ENCODE measurements at regions not wholly inside any gene's neighbourhood (a gene's known extent, or its start where the extent isn't known, plus 50 kb on each side); places are given as distances from the start of the nearest gene placed in this dataset.

DNA sequence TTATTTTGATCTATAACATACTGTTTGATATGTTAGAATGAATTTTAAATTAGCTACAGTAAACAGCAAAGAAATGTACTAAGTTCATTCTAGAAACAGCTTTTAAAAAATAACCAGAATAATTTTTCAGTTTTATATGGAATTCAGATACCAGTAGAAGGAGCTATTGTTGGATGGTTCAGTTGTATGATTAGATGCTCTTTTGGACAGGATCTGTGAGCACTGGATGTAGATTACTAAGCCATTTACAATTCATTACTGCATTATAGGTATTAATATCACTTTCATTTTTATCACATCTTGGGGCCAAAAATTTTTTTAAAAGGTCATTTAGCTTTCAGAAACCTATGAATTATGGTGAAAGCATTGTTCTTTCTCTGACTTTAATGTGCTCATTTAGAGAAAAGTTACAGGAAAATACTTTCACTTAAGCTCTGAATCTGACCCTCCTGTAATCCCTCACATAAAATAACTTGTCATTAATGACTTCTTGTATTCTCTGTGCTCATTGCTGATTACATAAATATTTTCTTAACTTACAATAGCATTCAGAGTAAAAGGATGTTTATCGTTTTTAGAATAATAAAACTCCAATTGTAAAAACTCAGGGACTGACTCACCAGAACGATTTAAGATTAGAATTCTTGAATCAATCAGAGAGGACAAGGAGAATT is 750.2 kb downstream of the SLC4A3 start:
- Histone ChIP-seq H4K20me1 (replicated peaks; ENCODE audit: control insufficient read depth, insufficient read depth, low read length) (no peaks in the 10 kb centered on the region), H3K4me2 (ENCODE audit: insufficient read depth, low read length) (no peak overlapping the region), H3K9me3 (replicated peaks; ENCODE audit: control insufficient read depth, insufficient read depth, low read depth, low read length) (no peaks in the 10 kb centered on the region), H3K4me1 (replicated peaks in 1 of 2; ENCODE audit: control insufficient read depth in 2 of 2, insufficient read depth in 2 of 2, low read length in 2 of 2) (no peaks in the 10 kb centered on the region), H2AFZ (ENCODE audit: low read depth, low read length) (no peak overlapping the region), H3K27me3 (ENCODE audit: control insufficient read depth in 2 of 2, insufficient read depth in 2 of 2, low read length in 2 of 2) (no peaks in the 10 kb centered on the region), H3K36me3 (ENCODE audit: control insufficient read depth, insufficient read depth, low read length) (no peaks in the 10 kb centered on the region), H3K9me1 (ENCODE audit: control insufficient read depth, insufficient read depth, low read length) (no peaks in the 10 kb centered on the region), H3K9ac (ENCODE audit: insufficient read depth in 1 of 2, low read depth in 2 of 2, low read length in 2 of 2) (no peak overlapping the region), H3K4me3 (no peak overlapping the region), H3K79me2 (ENCODE audit: control insufficient read depth, insufficient read depth, low read length) (no peaks in the 10 kb centered on the region), H3K27ac (ENCODE audit: extremely low read depth, low read depth, low read length) (no peak overlapping the region)
- CTCF ChIA-PET (ENCODE audit: low intra/inter-chr PET ratio): no interaction called here
- intact Hi-C loops (cut with micrococcal nuclease): no loop called here
- in situ Hi-C loops (cut with MboI): no loop called here
- POLR2A ChIA-PET: no interaction called here
- no peak for ATAC-seq
- no TSS peak for BruUV-seq (replicated peaks)
- no peak for FAIRE-seq
- 0% methylated on average over 2 of the region's 2 CpGs for WGBS (ENCODE audit: insufficient coverage, low coverage, missing lambda C conversion rate)
- DNase-seq (ENCODE audit: extremely low read depth in 1 of 4, low spot score in 3 of 4): no peak
- no peak for TF ChIP-seq NFATC3 (IDR thresholded peaks at IDR 0.05)
- TF ChIP-seq ZKSCAN8 (CRISPR knock-in tag; IDR thresholded peaks at IDR 0.05): no peak
- TF ChIP-seq, protein P1, sequence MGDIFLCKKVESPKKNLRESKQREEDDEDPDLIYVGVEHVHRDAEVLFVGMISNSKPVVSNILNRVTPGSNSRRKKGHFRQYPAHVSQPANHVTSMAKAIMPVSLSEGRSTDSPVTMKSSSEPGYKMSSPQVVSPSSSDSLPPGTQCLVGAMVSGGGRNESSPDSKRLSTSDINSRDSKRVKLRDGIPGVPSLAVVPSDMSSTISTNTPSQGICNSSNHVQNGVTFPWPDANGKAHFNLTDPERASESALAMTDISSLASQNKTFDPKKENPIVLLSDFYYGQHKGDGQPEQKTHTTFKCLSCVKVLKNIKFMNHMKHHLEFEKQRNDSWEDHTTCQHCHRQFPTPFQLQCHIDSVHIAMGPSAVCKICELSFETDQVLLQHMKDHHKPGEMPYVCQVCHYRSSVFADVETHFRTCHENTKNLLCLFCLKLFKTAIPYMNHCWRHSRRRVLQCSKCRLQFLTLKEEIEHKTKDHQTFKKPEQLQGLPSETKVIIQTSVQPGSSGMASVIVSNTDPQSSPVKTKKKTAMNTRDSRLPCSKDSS (IDR thresholded peaks at IDR 0.05; ENCODE audit: low read depth, partially characterized antibody): no peak
- TF ChIP-seq, protein P2, sequence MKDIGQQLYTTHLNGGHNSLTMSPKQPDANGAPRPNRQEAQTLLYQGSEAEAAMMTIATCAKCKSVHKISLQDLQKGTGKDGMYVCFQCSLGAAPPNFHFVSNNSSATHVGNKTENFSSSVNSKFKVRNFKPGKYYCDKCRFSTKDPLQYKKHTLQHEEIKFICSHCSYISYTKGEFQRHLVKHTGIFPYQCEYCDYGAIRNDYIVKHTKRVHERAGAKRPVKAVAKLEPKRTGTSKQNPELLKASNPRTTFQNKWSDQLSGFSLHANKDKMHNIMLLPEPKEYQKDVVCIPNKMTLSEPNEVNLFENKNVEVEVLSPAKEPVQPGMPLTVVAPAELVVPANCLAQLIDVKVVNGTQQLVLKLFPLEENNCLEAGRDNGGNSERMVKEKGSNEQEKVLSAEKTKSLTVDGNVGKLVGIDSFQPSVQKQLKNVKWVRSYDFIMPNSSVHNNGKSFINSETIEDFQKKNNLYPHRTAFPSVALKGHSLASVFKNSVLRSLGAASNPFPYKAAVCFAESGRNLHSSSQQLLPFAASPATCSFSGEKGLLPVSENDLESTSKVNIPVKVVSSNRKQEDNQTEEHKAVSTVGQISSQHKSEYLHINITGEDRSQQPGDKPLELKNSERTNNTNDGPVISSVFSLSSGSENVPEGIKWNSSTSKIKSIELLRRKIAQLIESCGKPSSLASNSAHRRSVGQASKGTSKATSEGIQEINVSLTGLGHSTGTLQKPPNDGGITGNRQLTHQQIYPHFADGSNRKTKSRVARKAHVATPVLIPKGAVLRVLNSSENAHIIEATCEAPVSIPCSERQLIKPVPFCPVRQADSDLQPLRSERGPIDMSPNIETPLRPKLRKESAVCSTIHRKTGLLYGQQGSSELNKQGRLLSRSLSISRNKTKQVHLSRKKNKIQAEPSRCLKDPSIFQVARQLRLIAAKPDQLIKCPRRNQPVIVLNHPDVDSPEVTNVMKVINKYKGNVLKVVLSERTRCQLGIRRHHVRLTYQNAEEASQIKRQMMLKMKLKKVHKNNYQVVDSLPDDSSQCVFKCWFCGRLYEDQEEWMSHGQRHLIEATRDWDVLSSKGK (CRISPR knock-in tag; IDR thresholded peaks at IDR 0.05): no peak
- no peak for TF ChIP-seq ZNF583 (CRISPR knock-in tag; IDR thresholded peaks at IDR 0.05)
- TF ChIP-seq, protein P3, sequence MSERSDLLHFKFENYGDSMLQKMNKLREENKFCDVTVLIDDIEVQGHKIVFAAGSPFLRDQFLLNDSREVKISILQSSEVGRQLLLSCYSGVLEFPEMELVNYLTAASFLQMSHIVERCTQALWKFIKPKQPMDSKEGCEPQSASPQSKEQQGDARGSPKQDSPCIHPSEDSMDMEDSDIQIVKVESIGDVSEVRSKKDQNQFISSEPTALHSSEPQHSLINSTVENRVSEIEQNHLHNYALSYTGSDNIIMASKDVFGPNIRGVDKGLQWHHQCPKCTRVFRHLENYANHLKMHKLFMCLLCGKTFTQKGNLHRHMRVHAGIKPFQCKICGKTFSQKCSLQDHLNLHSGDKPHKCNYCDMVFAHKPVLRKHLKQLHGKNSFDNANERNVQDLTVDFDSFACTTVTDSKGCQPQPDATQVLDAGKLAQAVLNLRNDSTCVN (CRISPR knock-in tag; IDR thresholded peaks at IDR 0.05): no peak
- TF ChIP-seq, protein P4, sequence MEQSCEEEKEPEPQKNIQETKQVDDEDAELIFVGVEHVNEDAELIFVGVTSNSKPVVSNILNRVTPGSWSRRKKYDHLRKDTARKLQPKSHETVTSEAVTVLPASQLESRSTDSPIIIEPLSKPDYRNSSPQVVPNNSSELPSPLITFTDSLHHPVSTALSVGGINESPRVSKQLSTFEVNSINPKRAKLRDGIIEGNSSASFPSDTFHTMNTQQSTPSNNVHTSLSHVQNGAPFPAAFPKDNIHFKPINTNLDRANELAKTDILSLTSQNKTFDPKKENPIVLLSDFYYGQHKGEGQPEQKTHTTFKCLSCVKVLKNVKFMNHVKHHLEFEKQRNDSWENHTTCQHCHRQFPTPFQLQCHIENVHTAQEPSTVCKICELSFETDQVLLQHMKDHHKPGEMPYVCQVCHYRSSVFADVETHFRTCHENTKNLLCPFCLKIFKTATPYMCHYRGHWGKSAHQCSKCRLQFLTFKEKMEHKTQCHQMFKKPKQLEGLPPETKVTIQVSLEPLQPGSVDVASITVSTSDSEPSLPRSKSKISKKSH (CRISPR knock-in tag; IDR thresholded peaks at IDR 0.05): no peak
- TF ChIP-seq, protein P5, sequence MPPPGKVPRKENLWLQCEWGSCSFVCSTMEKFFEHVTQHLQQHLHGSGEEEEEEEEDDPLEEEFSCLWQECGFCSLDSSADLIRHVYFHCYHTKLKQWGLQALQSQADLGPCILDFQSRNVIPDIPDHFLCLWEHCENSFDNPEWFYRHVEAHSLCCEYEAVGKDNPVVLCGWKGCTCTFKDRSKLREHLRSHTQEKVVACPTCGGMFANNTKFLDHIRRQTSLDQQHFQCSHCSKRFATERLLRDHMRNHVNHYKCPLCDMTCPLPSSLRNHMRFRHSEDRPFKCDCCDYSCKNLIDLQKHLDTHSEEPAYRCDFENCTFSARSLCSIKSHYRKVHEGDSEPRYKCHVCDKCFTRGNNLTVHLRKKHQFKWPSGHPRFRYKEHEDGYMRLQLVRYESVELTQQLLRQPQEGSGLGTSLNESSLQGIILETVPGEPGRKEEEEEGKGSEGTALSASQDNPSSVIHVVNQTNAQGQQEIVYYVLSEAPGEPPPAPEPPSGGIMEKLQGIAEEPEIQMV (tag; conservative IDR thresholded peaks at IDR 0.05; ENCODE audit: low read depth): no peak
- TF ChIP-seq HMG20B (CRISPR knock-in tag; IDR thresholded peaks at IDR 0.05): no peak
- no peak for TF ChIP-seq ZNF707 (CRISPR knock-in tag; conservative IDR thresholded peaks at IDR 0.05)
- no peak for TF ChIP-seq RAD21 (CRISPR knock-in tag; conservative IDR thresholded peaks at IDR 0.05 in 1 of 2, IDR thresholded peaks at IDR 0.05 in 1 of 2)
- TF ChIP-seq TAL1 (IDR thresholded peaks at IDR 0.05): no peak
- TF ChIP-seq KLF13 (tag; IDR thresholded peaks at IDR 0.05; ENCODE audit: borderline replicate concordance, low read depth): no peak

All from K562 (cell line).